ENCODE measurements at regions not wholly inside any gene's neighbourhood (a gene's known extent, or its start where the extent isn't known, plus 50 kb on each side); places are given as distances from the start of the nearest gene placed in this dataset.

DNA sequence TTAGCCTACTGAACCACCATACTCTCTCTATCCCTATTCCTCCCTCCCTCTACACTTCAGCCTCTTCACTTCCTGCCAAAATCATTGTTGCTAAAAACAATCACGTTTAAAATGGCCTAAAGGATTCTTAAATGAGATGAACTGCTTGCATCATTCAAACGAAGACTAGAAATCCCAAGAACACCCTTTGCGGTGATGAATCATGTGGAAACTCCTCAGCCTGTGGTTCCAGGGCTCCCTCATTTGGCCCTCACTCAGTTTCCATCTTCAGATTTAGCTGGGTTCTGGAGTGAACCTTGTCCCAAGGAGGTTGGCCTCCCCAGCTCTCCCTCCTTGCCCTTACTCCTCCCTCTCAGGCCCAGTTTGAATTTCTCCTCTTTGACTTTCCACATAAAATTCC lies 125.6 kb upstream of the CDC42EP3 start:
- no peak for TF ChIP-seq EZH2 (IDR thresholded peaks at IDR 0.05; ENCODE audit: insufficient read depth, low read length)
- TF ChIP-seq, protein P1, sequence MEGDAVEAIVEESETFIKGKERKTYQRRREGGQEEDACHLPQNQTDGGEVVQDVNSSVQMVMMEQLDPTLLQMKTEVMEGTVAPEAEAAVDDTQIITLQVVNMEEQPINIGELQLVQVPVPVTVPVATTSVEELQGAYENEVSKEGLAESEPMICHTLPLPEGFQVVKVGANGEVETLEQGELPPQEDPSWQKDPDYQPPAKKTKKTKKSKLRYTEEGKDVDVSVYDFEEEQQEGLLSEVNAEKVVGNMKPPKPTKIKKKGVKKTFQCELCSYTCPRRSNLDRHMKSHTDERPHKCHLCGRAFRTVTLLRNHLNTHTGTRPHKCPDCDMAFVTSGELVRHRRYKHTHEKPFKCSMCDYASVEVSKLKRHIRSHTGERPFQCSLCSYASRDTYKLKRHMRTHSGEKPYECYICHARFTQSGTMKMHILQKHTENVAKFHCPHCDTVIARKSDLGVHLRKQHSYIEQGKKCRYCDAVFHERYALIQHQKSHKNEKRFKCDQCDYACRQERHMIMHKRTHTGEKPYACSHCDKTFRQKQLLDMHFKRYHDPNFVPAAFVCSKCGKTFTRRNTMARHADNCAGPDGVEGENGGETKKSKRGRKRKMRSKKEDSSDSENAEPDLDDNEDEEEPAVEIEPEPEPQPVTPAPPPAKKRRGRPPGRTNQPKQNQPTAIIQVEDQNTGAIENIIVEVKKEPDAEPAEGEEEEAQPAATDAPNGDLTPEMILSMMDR (IDR thresholded peaks at IDR 0.05; ENCODE audit: insufficient read depth, low read depth, low read length): no peak
- no peak overlapping the region for H2AFZ ChIP-seq (ENCODE audit: low read depth, low read length)
- Mint-ChIP-seq H3K27ac (ENCODE audit: unreplicated experiment) (peak overlapping the region; percentile 50), H3K27me3 (ENCODE audit: low read depth, unreplicated experiment) (no peaks in the 10 kb centered on the region), H3K4me1 (ENCODE audit: low read depth, unreplicated experiment) (peaks cover 43% of the 10 kb centered on the region), H3K4me3 (ENCODE audit: unreplicated experiment) (no peak overlapping the region), H3K9me3 (ENCODE audit: unreplicated experiment) (peaks cover 6% of the 10 kb centered on the region), H3K36me3 (ENCODE audit: low read depth, unreplicated experiment) (no peaks in the 10 kb centered on the region)
- H3K79me2 ChIP-seq (ENCODE audit: insufficient read depth, low read length): no peaks in the 10 kb centered on the region
- no peaks in the 10 kb centered on the region for H3K27me3 ChIP-seq (ENCODE audit: insufficient read depth, low read length)
- no peak overlapping the region for H3K4me2 ChIP-seq (ENCODE audit: low read length)
- no peak overlapping the region for H3K9ac ChIP-seq (ENCODE audit: low read length)
- peaks cover 36% of the 10 kb centered on the region for H3K4me1 ChIP-seq (ENCODE audit: insufficient read depth, low read length)
- no peaks in the 10 kb centered on the region for H4K20me1 ChIP-seq (ENCODE audit: insufficient read depth, low read length)
- no peak overlapping the region for H3K4me3 ChIP-seq (ENCODE audit: insufficient read depth, low read depth, low read length)
- DNase-seq (ENCODE audit: low read depth) (peak; percentile 90), FAIRE-seq (no peak)
- no peaks in the 10 kb centered on the region for H3K36me3 ChIP-seq (ENCODE audit: insufficient read depth, low read length)
- peak overlapping the region; percentile 76 for H3K27ac ChIP-seq (ENCODE audit: low read depth, low read length)
- H3K9me3 ChIP-seq (ENCODE audit: insufficient read depth, low read depth, low read length): no peaks in the 10 kb centered on the region

DNA sequence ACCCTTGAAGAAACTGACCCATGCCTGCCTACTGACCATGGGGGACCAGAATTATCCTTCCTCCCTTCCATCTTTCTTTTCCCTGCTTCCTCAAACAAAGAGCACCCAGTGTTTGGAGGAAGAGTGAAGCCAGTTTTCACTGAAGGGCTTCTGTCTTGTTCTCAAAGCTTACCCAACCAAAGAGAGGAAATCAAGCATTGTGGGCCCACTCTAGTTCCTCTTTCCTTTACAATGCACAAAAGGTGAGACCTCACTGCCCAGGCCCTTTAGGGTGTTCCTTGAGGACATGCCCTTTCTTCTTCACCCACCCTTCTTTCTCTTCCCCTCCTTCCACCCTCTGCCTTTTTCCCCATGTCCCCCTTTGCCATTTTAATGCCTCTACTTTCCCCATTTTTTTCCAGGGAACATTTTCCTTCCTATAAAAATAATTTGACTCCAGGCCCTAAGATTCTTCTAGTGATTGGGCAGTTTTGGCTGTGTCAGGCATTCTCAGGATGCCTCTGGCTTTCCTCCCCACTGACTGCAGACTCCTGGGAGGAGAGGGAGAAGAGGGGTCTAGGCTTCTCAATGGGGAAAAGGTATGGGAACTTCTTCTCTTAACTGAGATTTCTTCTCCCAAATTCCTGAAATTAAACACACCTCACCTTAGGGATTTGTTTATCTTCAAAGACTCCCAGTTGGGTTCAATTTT lies 126.6 kb upstream of the RMDN2 start:
- no peak overlapping the region for H3K27ac ChIP-seq (ENCODE audit: low read depth, low read length)
- no peak overlapping the region for H3K4me3 Mint-ChIP-seq (ENCODE audit: unreplicated experiment)
- H3K4me2 ChIP-seq (ENCODE audit: low read length): no peak overlapping the region
- FAIRE-seq (no peak), DNase-seq (ENCODE audit: low read depth) (peak; percentile 61)
- H3K9ac ChIP-seq (ENCODE audit: low read length): no peak overlapping the region
- no peaks in the 10 kb centered on the region for H3K27me3 ChIP-seq (ENCODE audit: insufficient read depth, low read length)
- H3K27me3 Mint-ChIP-seq (ENCODE audit: low read depth, unreplicated experiment): no peaks in the 10 kb centered on the region
- H2AFZ ChIP-seq (ENCODE audit: low read depth, low read length): no peak overlapping the region
- no peak overlapping the region for H3K4me3 ChIP-seq (ENCODE audit: insufficient read depth, low read depth, low read length)
- no peaks in the 10 kb centered on the region for H3K9me3 ChIP-seq (ENCODE audit: insufficient read depth, low read depth, low read length)
- H3K36me3 ChIP-seq (ENCODE audit: insufficient read depth, low read length): no peaks in the 10 kb centered on the region
- H3K79me2 ChIP-seq (ENCODE audit: insufficient read depth, low read length): no peaks in the 10 kb centered on the region
- H3K4me1 Mint-ChIP-seq (ENCODE audit: low read depth, unreplicated experiment): peaks cover 52% of the 10 kb centered on the region
- H3K27ac Mint-ChIP-seq (ENCODE audit: unreplicated experiment): peak overlapping the region; percentile 8
- peaks cover 4% of the 10 kb centered on the region for H3K9me3 Mint-ChIP-seq (ENCODE audit: unreplicated experiment)
- no peaks in the 10 kb centered on the region for H3K36me3 Mint-ChIP-seq (ENCODE audit: low read depth, unreplicated experiment)
- peaks cover 48% of the 10 kb centered on the region for H3K4me1 ChIP-seq (ENCODE audit: insufficient read depth, low read length)
- H4K20me1 ChIP-seq (ENCODE audit: insufficient read depth, low read length): no peaks in the 10 kb centered on the region
- no peak for TF ChIP-seq EZH2 (IDR thresholded peaks at IDR 0.05; ENCODE audit: insufficient read depth, low read length)
- TF ChIP-seq, protein P1 (IDR thresholded peaks at IDR 0.05; ENCODE audit: insufficient read depth, low read depth, low read length): no peak

DNA sequence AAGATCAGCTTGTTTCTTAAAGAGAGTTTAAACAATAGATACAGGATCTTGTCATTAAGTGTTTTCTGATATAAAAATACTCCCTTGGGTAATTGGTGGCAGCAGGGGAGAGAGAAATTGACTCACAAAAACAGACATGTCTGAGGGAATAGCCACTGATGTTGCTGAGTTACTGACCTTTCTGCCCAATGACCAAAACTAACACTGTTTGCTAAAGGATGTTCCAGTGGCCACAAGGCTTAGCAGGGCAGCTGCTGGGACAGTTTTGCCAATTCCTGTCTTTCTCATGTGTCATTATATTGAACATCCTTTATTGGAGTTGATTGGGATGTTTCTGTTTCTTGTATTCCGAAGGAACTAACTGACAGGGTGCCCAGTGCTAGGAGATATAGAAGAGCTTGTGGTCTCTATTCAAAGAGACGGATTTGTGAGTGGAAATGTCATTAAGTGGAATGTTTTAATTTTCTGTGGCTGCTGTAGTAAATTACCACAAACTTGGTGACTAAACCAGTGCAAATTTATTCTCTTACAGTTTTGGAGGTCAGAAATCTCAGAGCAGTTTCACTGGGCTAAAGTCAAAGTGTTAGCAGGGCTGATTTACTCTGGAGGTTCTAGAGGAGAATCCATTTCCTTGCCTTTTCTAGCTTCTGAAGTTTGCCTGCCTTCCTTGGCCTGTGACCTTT lies 124.8 kb upstream of the RMDN2 start:
- FAIRE-seq: peak; percentile 26
- peaks cover 53% of the 10 kb centered on the region for H3K4me1 Mint-ChIP-seq (ENCODE audit: low read depth, unreplicated experiment)

More for the DNA sequence above, 124.8 kb upstream of the RMDN2 start:
- H4K20me1 ChIP-seq (ENCODE audit: insufficient read depth, low read length): no peaks in the 10 kb centered on the region
- H3K36me3 ChIP-seq (ENCODE audit: insufficient read depth, low read length): no peaks in the 10 kb centered on the region
- Mint-ChIP-seq H3K36me3 (ENCODE audit: low read depth, unreplicated experiment) (no peaks in the 10 kb centered on the region), H3K4me3 (ENCODE audit: unreplicated experiment) (no peak overlapping the region), H3K27me3 (ENCODE audit: low read depth, unreplicated experiment) (no peaks in the 10 kb centered on the region), H3K27ac (ENCODE audit: unreplicated experiment) (peak overlapping the region; percentile 9), H3K9me3 (ENCODE audit: unreplicated experiment) (no peaks in the 10 kb centered on the region)
- no peaks in the 10 kb centered on the region for H3K9me3 ChIP-seq (ENCODE audit: insufficient read depth, low read depth, low read length)
- DNase-seq (ENCODE audit: low read depth): peak; percentile 36
- H3K4me2 ChIP-seq (ENCODE audit: low read length): no peak overlapping the region
- H3K4me3 ChIP-seq (ENCODE audit: insufficient read depth, low read depth, low read length): no peak overlapping the region
- H3K4me1 ChIP-seq (ENCODE audit: insufficient read depth, low read length): peaks cover 49% of the 10 kb centered on the region
- H2AFZ ChIP-seq (ENCODE audit: low read depth, low read length): no peak overlapping the region
- no peaks in the 10 kb centered on the region for H3K79me2 ChIP-seq (ENCODE audit: insufficient read depth, low read length)
- H3K9ac ChIP-seq (ENCODE audit: low read length): no peak overlapping the region
- TF ChIP-seq EZH2 (IDR thresholded peaks at IDR 0.05; ENCODE audit: insufficient read depth, low read length): no peak
- TF ChIP-seq, protein P1 (IDR thresholded peaks at IDR 0.05; ENCODE audit: insufficient read depth, low read depth, low read length): no peak
- H3K27ac ChIP-seq (ENCODE audit: low read depth, low read length): no peak overlapping the region
- H3K27me3 ChIP-seq (ENCODE audit: insufficient read depth, low read length): no peaks in the 10 kb centered on the region
